ENCODE measurements at regions not wholly inside any gene's neighbourhood (a gene's known extent, or its start where the extent isn't known, plus 50 kb on each side); places are given as distances from the start of the nearest gene placed in this dataset.

- H3K27ac ChIP-seq (ENCODE audit: low read depth, low read length): no peak overlapping the region
- DNase-seq (ENCODE audit: low read depth, low spot score): no peak
- no peaks in the 10 kb centered on the region for H3K27me3 ChIP-seq (ENCODE audit: control insufficient read depth, insufficient read depth, low read length)
- H3K4me3 ChIP-seq (ENCODE audit: low read depth, low read length): no peak overlapping the region
- TF ChIP-seq CTCF (IDR thresholded peaks at IDR 0.05; ENCODE audit: low read depth, low read length): no peak
- POLR2A ChIA-PET: no interaction called here
- no peaks in the 10 kb centered on the region for H3K9me3 ChIP-seq (ENCODE audit: control insufficient read depth, insufficient read depth, low read length)
- CTCF ChIA-PET: interaction anchor here (1.0 kb wide), 1 partner anchor 55 kb away, joined by 3 read pairs; no protein-coding TSS in a partner anchor
These were observed 141.7 kb downstream of the NXNL2 start for GRCh38 chr9:88676644-88677043.

GRCh38 chr9:88678008-88678407 lies 143.0 kb downstream of the NXNL2 start:
- Histone ChIP-seq H3K27me3 (ENCODE audit: control insufficient read depth, insufficient read depth, low read length) (no peaks in the 10 kb centered on the region), H3K9me3 (ENCODE audit: control insufficient read depth, insufficient read depth, low read length) (no peaks in the 10 kb centered on the region), H3K27ac (ENCODE audit: low read depth, low read length) (no peak overlapping the region), H3K4me3 (ENCODE audit: low read depth, low read length) (no peak overlapping the region)
- CTCF ChIA-PET: no interaction called here
- no peak for DNase-seq (ENCODE audit: low read depth, low spot score)
- POLR2A ChIA-PET: no interaction called here
- no peak for TF ChIP-seq CTCF (IDR thresholded peaks at IDR 0.05; ENCODE audit: low read depth, low read length)

- no peak for TF ChIP-seq CTCF (IDR thresholded peaks at IDR 0.05; ENCODE audit: low read depth, low read length)
- no peak overlapping the region for H3K27ac ChIP-seq (ENCODE audit: low read depth, low read length)
- no peak overlapping the region for H3K4me3 ChIP-seq (ENCODE audit: low read depth, low read length)
- H3K9me3 ChIP-seq (ENCODE audit: control insufficient read depth, insufficient read depth, low read length): no peaks in the 10 kb centered on the region
- no peaks in the 10 kb centered on the region for H3K27me3 ChIP-seq (ENCODE audit: control insufficient read depth, insufficient read depth, low read length)
- POLR2A ChIA-PET: no interaction called here
- CTCF ChIA-PET: no interaction called here
- no peak for DNase-seq (ENCODE audit: low read depth, low spot score)
These were observed 143.5 kb downstream of the NXNL2 start for GRCh38 chr9:88678431-88678830.

- H3K4me3 ChIP-seq (ENCODE audit: low read depth, low read length): no peak overlapping the region
- ChIA-PET POLR2A (no interaction called here), CTCF (no interaction called here)
- no peaks in the 10 kb centered on the region for H3K9me3 ChIP-seq (ENCODE audit: control insufficient read depth, insufficient read depth, low read length)
- DNase-seq (ENCODE audit: low read depth, low spot score): no peak
- TF ChIP-seq CTCF (IDR thresholded peaks at IDR 0.05; ENCODE audit: low read depth, low read length): no peak
- no peak overlapping the region for H3K27ac ChIP-seq (ENCODE audit: low read depth, low read length)
- no peaks in the 10 kb centered on the region for H3K27me3 ChIP-seq (ENCODE audit: control insufficient read depth, insufficient read depth, low read length)
These were observed 145.1 kb downstream of the NXNL2 start for GRCh38 chr9:88680041-88680440.

- ChIA-PET CTCF (no interaction called here), POLR2A (no interaction called here)
- no peak for TF ChIP-seq CTCF (IDR thresholded peaks at IDR 0.05; ENCODE audit: low read depth, low read length)
- Histone ChIP-seq H3K4me3 (ENCODE audit: low read depth, low read length) (no peak overlapping the region), H3K27me3 (ENCODE audit: control insufficient read depth, insufficient read depth, low read length) (no peaks in the 10 kb centered on the region), H3K27ac (ENCODE audit: low read depth, low read length) (no peak overlapping the region), H3K9me3 (ENCODE audit: control insufficient read depth, insufficient read depth, low read length) (peaks cover under 1% of the 10 kb centered on the region; the same call in 1 of the 2 replicates)
- DNase-seq (ENCODE audit: low read depth, low spot score): no peak
These were observed 145.7 kb downstream of the NXNL2 start for GRCh38 chr9:88680505-88681160.
